CD14-positive monocyte (primary cell): ENCODE measurements at regions not wholly inside any gene's neighbourhood (a gene's known extent, or its start where the extent isn't known, plus 50 kb on each side); places are given as distances from the start of the nearest gene placed in this dataset.

Source experiments
- DNase-seq, 3 donors: peaks; one replicate each; pipeline ENCODE4 v3.0.0-alpha.2; 2011 to 2022
- H2AFZ ChIP-seq: 2 replicates; pipeline ENCODE4 v1.6.0; 2012; ENCODE audit warnings: mild to moderate bottlenecking, low read depth, low read length, inconsistent platforms; ENCODE audit not compliant: insufficient read depth, poor library complexity, severe bottlenecking
- H3K27ac ChIP-seq, 2 donors: 1 replicate in 1 of 2; 2 replicates in 1 of 2; pipeline ENCODE4 v1.5.1; 2012 to 2013; ENCODE audit warnings: low read length in 2 of 2, control low read depth in 1 of 2, inconsistent platforms in 1 of 2, low read depth in 1 of 2, mild to moderate bottlenecking in 1 of 2
- H3K27me3 ChIP-seq, 2 donors: one replicate each; pipeline versions ENCODE4 v1.6.0 to v1.6.1; 2011 to 2013; ENCODE audit warnings: low read length in 2 of 2; ENCODE audit not compliant: control insufficient read depth in 2 of 2, insufficient read depth in 2 of 2
- H3K36me3 ChIP-seq, 2 donors: replicated peaks in 1 of 2; 1 replicate in 1 of 2; 2 replicates in 1 of 2; pipeline versions ENCODE4 v1.5.1 to v1.6.1; 2012 to 2013; ENCODE audit warnings: low read length in 2 of 2, control low read depth in 1 of 2, inconsistent platforms in 1 of 2, mild to moderate bottlenecking in 1 of 2; ENCODE audit not compliant: insufficient read depth in 2 of 2, control insufficient read depth in 1 of 2
- H3K4me1 ChIP-seq, 2 donors: 1 replicate in 1 of 2; 2 replicates in 1 of 2; pipeline versions ENCODE4 v1.5.1 to v1.6.1; 2012 to 2013; ENCODE audit warnings: low read length in 2 of 2, control low read depth in 1 of 2, inconsistent platforms in 1 of 2, mild to moderate bottlenecking in 1 of 2, moderate library complexity in 1 of 2; ENCODE audit not compliant: insufficient read depth in 2 of 2, control insufficient read depth in 1 of 2
- H3K4me2 ChIP-seq: replicated peaks from 2 replicates; pipeline ENCODE3; 2012; ENCODE audit warnings: low read length, moderate library complexity, mild to moderate bottlenecking; ENCODE audit not compliant: poor library complexity, severe bottlenecking; ENCODE audit errors: extremely low read depth
- H3K4me3 ChIP-seq, 3 experiments: fragments of 200-600 bp in 1 of 3; sonication (generic) in 1 of 3; replicated peaks in 1 of 3; 1 replicate in 2 of 3; 2 replicates in 1 of 3; pipeline ENCODE4 v1.5.1; 2011 to 2013; ENCODE audit warnings: low read length in 3 of 3, mild to moderate bottlenecking in 3 of 3, control low read depth in 2 of 3, low read depth in 2 of 3, inconsistent platforms in 1 of 3, moderate library complexity in 1 of 3
- H3K79me2 ChIP-seq: 2 replicates; pipeline ENCODE4 v1.6.0; 2012; ENCODE audit warnings: mild to moderate bottlenecking, control low read depth, inconsistent platforms, low read length, moderate library complexity; ENCODE audit not compliant: insufficient read depth
- H3K9ac ChIP-seq: 2 replicates; pipeline ENCODE4 v1.6.0; 2017; ENCODE audit warnings: low read length, mild to moderate bottlenecking; ENCODE audit not compliant: insufficient read depth, poor library complexity, severe bottlenecking
- H3K9me3 ChIP-seq, 2 donors: replicated peaks in 1 of 2; 1 replicate in 1 of 2; 2 replicates in 1 of 2; pipeline versions ENCODE4 v1.5.1 to v1.6.1; 2012 to 2013; ENCODE audit warnings: low read length in 2 of 2, control low read depth in 1 of 2; ENCODE audit not compliant: control insufficient read depth in 1 of 2, insufficient read depth in 1 of 2
- H4K20me1 ChIP-seq: 2 replicates; pipeline ENCODE4 v1.6.0; 2012; ENCODE audit warnings: mild to moderate bottlenecking, low read length, control low read depth, moderate library complexity; ENCODE audit not compliant: insufficient read depth
- H3K27ac Mint-ChIP-seq, 7 donors: one replicate each; pipeline ENCODE4 v1.8.0; 2020; ENCODE audit warnings: mild to moderate bottlenecking in 7 of 7, mixed read lengths in 7 of 7, moderate library complexity in 6 of 7, inconsistent platforms in 2 of 7
- H3K27me3 Mint-ChIP-seq, 3 donors: one replicate each; pipeline ENCODE4 v1.8.0; 2021 to 2022; ENCODE audit warnings: low read depth in 3 of 3, mild to moderate bottlenecking in 3 of 3, mixed read lengths in 3 of 3, moderate library complexity in 3 of 3, inconsistent platforms in 1 of 3
- H3K36me3 Mint-ChIP-seq, 2 donors: one replicate each; pipeline ENCODE4 v1.8.0; 2020; ENCODE audit warnings: mixed read lengths in 2 of 2, inconsistent platforms in 1 of 2, mild to moderate bottlenecking in 1 of 2
- H3K4me1 Mint-ChIP-seq: one replicate; pipeline ENCODE4 v1.8.0; 2020; ENCODE audit warnings: mild to moderate bottlenecking, mixed read lengths
- H3K4me3 Mint-ChIP-seq, 2 donors: one replicate each; pipeline ENCODE4 v1.8.0; 2020; ENCODE audit warnings: mild to moderate bottlenecking in 2 of 2, mixed read lengths in 2 of 2, moderate library complexity in 1 of 2
- H3K9me3 Mint-ChIP-seq, 7 donors: one replicate each; pipeline ENCODE4 v1.8.0; 2020 to 2022; ENCODE audit warnings: mixed read lengths in 7 of 7, mild to moderate bottlenecking in 6 of 7, moderate library complexity in 6 of 7, inconsistent platforms in 2 of 7
- CTCF ChIP-seq: fragments of 200-600 bp; IDR thresholded peaks from one replicate; pipeline ENCODE4 v1.8.0; 2022; ENCODE audit warnings: antibody characterized with exemption, mild to moderate bottlenecking
- WGBS: methylation state at CpG from one replicate; pipeline ENCODE4 v1.1.5; 2013; ENCODE audit warnings: missing lambda C conversion rate; ENCODE audit not compliant: insufficient coverage; 5-methylcytosine and 5-hydroxymethylcytosine counted together
- intact Hi-C, 2 donors: fragments of 100-400 bp; cut with micrococcal nuclease; formaldehyde crosslinking; loops; one replicate each; pipeline versions ENCODE4 v1.15.0 to v1.15.1; 2023

- intact Hi-C loops, result loop anchor here in 1 of 2 donors (10.0 kb wide), 1 partner anchor 168 kb away; no protein-coding TSS in a partner anchor
- no peaks in the 10 kb centered on the region for H3K4me1 Mint-ChIP-seq
- no peaks in the 10 kb centered on the region for H3K36me3 Mint-ChIP-seq
- no peak for TF ChIP-seq CTCF
- no peak overlapping the region for H3K27ac Mint-ChIP-seq
- Histone ChIP-seq H3K27me3 (peaks cover 0 to under 1% of the 10 kb centered on the region in 2 donors), H3K79me2 (no peaks in the 10 kb centered on the region), H3K9ac (no peak overlapping the region), H2AFZ (no peak overlapping the region), H3K27ac (no peak overlapping the region), H3K4me3 (no peak overlapping the region), H3K4me2 (no peak overlapping the region), H3K36me3 (no peaks in the 10 kb centered on the region), H4K20me1 (no peaks in the 10 kb centered on the region), H3K9me3 (no peaks in the 10 kb centered on the region), H3K4me1 (no peaks in the 10 kb centered on the region)
- peaks cover 0 to 2% (median 0%) of the 10 kb centered on the region in 7 donors for H3K9me3 Mint-ChIP-seq
- no peak for DNase-seq
- WGBS, result 64% methylated on average over 2 of the region's 3 CpGs
- H3K4me3 Mint-ChIP-seq, result no peak overlapping the region
- H3K27me3 Mint-ChIP-seq, result peaks cover 1 to 8% (median 8%) of the 10 kb centered on the region in 3 donors
Measured at GRCh38 chr1:29916656-29917369, 680.5 kb downstream of the PTPRU start.

DNA sequence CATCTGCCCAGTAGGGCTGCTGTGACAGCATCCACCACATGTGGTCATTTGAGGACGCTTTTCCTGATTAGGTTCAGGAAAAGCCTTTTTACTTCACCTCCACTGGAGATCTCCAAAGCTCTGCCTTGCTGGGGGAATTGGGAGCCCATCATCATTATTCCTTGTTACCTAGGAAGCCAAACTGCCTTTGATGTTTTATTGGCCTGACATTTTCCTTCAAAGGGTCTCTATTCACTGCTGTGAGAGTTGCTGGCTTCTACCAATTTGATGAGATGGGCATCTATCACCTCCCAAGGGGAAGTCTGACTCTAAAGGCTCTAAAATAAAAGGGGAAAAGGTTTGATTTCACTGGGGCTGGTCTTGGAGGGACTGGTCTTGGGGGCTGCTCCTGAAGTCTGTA, 678.6 kb downstream of the PTPRU start:
- Histone ChIP-seq H3K27me3 (peaks cover 0 to 2% of the 10 kb centered on the region in 2 donors), H3K4me3 (no peak overlapping the region), H3K4me1 (no peaks in the 10 kb centered on the region), H3K9ac (no peak overlapping the region), H3K4me2 (no peak overlapping the region), H2AFZ (no peak overlapping the region), H3K27ac (no peak overlapping the region), H3K9me3 (no peaks in the 10 kb centered on the region), H4K20me1 (no peaks in the 10 kb centered on the region), H3K36me3 (no peaks in the 10 kb centered on the region), H3K79me2 (no peaks in the 10 kb centered on the region)
- no peaks in the 10 kb centered on the region for H3K4me1 Mint-ChIP-seq
- no CpG with 5 or more reads among the region's 1 CpG for WGBS
- intact Hi-C loops, result loop anchor here in 1 of 2 donors (10.0 kb wide), 1 partner anchor 170 kb away; no protein-coding TSS in a partner anchor
- H3K27me3 Mint-ChIP-seq, result peaks cover 1 to 8% (median 8%) of the 10 kb centered on the region in 3 donors
- no peak for TF ChIP-seq CTCF
- no peaks in the 10 kb centered on the region for H3K36me3 Mint-ChIP-seq
- no peak overlapping the region for H3K4me3 Mint-ChIP-seq
- no peak for DNase-seq
- H3K27ac Mint-ChIP-seq, result no peak overlapping the region
- H3K9me3 Mint-ChIP-seq, result peaks cover 0 to 2% (median 0%) of the 10 kb centered on the region in 7 donors
